ENCODE measurements at regions not wholly inside any gene's neighbourhood (a gene's known extent, or its start where the extent isn't known, plus 50 kb on each side); places are given as distances from the start of the nearest gene placed in this dataset.

DNA sequence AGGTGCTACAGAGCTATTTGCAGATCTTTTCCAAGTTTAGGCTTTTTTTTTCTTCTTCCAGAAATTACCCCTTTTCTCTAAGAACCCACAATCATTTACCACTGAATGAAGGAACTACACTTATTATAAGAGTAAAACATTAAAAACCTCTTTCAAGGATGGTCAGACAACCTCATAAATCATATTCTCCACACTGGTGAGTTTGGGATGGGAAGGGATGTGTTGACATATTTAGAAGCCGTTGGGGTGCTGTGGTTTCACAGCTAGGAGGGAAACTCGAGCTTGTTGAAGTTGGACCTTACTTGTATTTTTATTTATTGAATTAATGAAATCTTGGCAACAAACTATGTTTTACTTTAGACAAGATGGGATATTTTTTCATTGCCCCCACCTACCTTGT lies 289.4 kb upstream of the MEIS1 start:
- TF ChIP-seq EZH2phosphoT487 (IDR thresholded peaks at IDR 0.05; ENCODE audit: low read depth, severe bottlenecking, unreplicated experiment), result no peak
- TF ChIP-seq, protein P1, sequence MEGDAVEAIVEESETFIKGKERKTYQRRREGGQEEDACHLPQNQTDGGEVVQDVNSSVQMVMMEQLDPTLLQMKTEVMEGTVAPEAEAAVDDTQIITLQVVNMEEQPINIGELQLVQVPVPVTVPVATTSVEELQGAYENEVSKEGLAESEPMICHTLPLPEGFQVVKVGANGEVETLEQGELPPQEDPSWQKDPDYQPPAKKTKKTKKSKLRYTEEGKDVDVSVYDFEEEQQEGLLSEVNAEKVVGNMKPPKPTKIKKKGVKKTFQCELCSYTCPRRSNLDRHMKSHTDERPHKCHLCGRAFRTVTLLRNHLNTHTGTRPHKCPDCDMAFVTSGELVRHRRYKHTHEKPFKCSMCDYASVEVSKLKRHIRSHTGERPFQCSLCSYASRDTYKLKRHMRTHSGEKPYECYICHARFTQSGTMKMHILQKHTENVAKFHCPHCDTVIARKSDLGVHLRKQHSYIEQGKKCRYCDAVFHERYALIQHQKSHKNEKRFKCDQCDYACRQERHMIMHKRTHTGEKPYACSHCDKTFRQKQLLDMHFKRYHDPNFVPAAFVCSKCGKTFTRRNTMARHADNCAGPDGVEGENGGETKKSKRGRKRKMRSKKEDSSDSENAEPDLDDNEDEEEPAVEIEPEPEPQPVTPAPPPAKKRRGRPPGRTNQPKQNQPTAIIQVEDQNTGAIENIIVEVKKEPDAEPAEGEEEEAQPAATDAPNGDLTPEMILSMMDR (IDR thresholded peaks at IDR 0.05; ENCODE audit: poor library complexity), result no peak
